ENCODE measurements at regions not wholly inside any gene's neighbourhood (a gene's known extent, or its start where the extent isn't known, plus 50 kb on each side); places are given as distances from the start of the nearest gene placed in this dataset.
"Not testable (repeated sequence)": the region's sequence is repeated elsewhere in the genome, so short reads cannot be mapped to it uniquely, and the experiment has no call there.

GRCh38 chr1:230565141-230565540 lies 77.1 kb upstream of the COG2 start:
- FAIRE-seq: no peak
- TF ChIP-seq POLR2A (IDR thresholded peaks at IDR 0.05; ENCODE audit: low read depth, low read length) (no peak), PAX5 (IDR thresholded peaks at IDR 0.05; ENCODE audit: insufficient read depth, low read length, severe bottlenecking) (no peak), POLR2AphosphoS5 (IDR thresholded peaks at IDR 0.05; ENCODE audit: low read depth, low read length) (no peak), TAF1 (IDR thresholded peaks at IDR 0.05; ENCODE audit: low read depth, low read length) (no peak)
- no peak for DNase-seq (ENCODE audit: insufficient read length, low spot score)

- no peak for TF ChIP-seq TAF1 (IDR thresholded peaks at IDR 0.05; ENCODE audit: low read depth, low read length)
- DNase-seq (ENCODE audit: insufficient read length, low spot score) (no peak), FAIRE-seq (no peak)
Measured at GRCh38 chr1:230563591-230563990, 78.7 kb upstream of the COG2 start.

GRCh38 chr1:230561570-230561969 lies 80.7 kb upstream of the COG2 start:
- FAIRE-seq (no peak), DNase-seq (ENCODE audit: insufficient read length, low spot score) (no peak)
- no peak for TF ChIP-seq TAF1 (IDR thresholded peaks at IDR 0.05; ENCODE audit: low read depth, low read length)
- TF ChIP-seq PAX5 (IDR thresholded peaks at IDR 0.05; ENCODE audit: insufficient read depth, low read length, severe bottlenecking): no peak
- no peak for TF ChIP-seq POLR2AphosphoS5 (IDR thresholded peaks at IDR 0.05; ENCODE audit: low read depth, low read length)
- TF ChIP-seq SPI1 (IDR thresholded peaks at IDR 0.05; ENCODE audit: low read depth, low read length): no peak
- TF ChIP-seq POLR2A (IDR thresholded peaks at IDR 0.05; ENCODE audit: low read depth, low read length): no peak
- no peak for TF ChIP-seq POU2F2 (IDR thresholded peaks at IDR 0.05; ENCODE audit: low read depth, low read length)

GRCh38 chr1:230558324-230558723 lies 84.0 kb upstream of the COG2 start:
- no peak for DNase-seq (ENCODE audit: insufficient read length, low spot score)
- TF ChIP-seq POU2F2 (IDR thresholded peaks at IDR 0.05; ENCODE audit: low read depth, low read length): no peak
- no peak for TF ChIP-seq POLR2A (IDR thresholded peaks at IDR 0.05; ENCODE audit: low read depth, low read length)
- TF ChIP-seq PAX5 (IDR thresholded peaks at IDR 0.05; ENCODE audit: insufficient read depth, low read length, severe bottlenecking): no peak
- TF ChIP-seq SPI1 (IDR thresholded peaks at IDR 0.05; ENCODE audit: low read depth, low read length): no peak
- TF ChIP-seq TAF1 (IDR thresholded peaks at IDR 0.05; ENCODE audit: low read depth, low read length): no peak
- no peak for TF ChIP-seq POLR2AphosphoS5 (IDR thresholded peaks at IDR 0.05; ENCODE audit: low read depth, low read length)
- FAIRE-seq: no peak

- DNase-seq (ENCODE audit: insufficient read length, low spot score) (no peak), FAIRE-seq (no peak)
- TF ChIP-seq POU2F2 (IDR thresholded peaks at IDR 0.05; ENCODE audit: low read depth, low read length): no peak
- no peak for TF ChIP-seq POLR2AphosphoS5 (IDR thresholded peaks at IDR 0.05; ENCODE audit: low read depth, low read length)
- TF ChIP-seq SPI1 (IDR thresholded peaks at IDR 0.05; ENCODE audit: low read depth, low read length): no peak
- TF ChIP-seq PAX5 (IDR thresholded peaks at IDR 0.05; ENCODE audit: insufficient read depth, low read length, severe bottlenecking): no peak
- TF ChIP-seq POLR2A (IDR thresholded peaks at IDR 0.05; ENCODE audit: low read depth, low read length): no peak
- TF ChIP-seq TAF1 (IDR thresholded peaks at IDR 0.05; ENCODE audit: low read depth, low read length): no peak
Measured at GRCh38 chr1:230556453-230556852, 85.8 kb upstream of the COG2 start.

- no peak for FAIRE-seq
- no peak for TF ChIP-seq POLR2AphosphoS5 (IDR thresholded peaks at IDR 0.05; ENCODE audit: low read depth, low read length)
- TF ChIP-seq POU2F2 (IDR thresholded peaks at IDR 0.05; ENCODE audit: low read depth, low read length): no peak
- no peak for TF ChIP-seq PAX5 (IDR thresholded peaks at IDR 0.05; ENCODE audit: insufficient read depth, low read length, severe bottlenecking)
- no peak for TF ChIP-seq SPI1 (IDR thresholded peaks at IDR 0.05; ENCODE audit: low read depth, low read length)
- no peak for TF ChIP-seq TAF1 (IDR thresholded peaks at IDR 0.05; ENCODE audit: low read depth, low read length)
- no peak for DNase-seq (ENCODE audit: insufficient read length, low spot score)
Measured at GRCh38 chr1:230555814-230556213, 86.5 kb upstream of the COG2 start.

GRCh38 chr1:230552880-230553279 lies 89.4 kb upstream of the COG2 start:
- TF ChIP-seq TAF1 (IDR thresholded peaks at IDR 0.05; ENCODE audit: low read depth, low read length): no peak
- no peak for TF ChIP-seq SPI1 (IDR thresholded peaks at IDR 0.05; ENCODE audit: low read depth, low read length)
- no peak for FAIRE-seq
- no peak for DNase-seq (ENCODE audit: insufficient read length, low spot score)

- DNase-seq (ENCODE audit: insufficient read length, low spot score); FAIRE-seq: not testable (repeated sequence)
Measured at GRCh38 chr1:230550945-230551344, 91.3 kb upstream of the COG2 start.

GRCh38 chr1:230550428-230550827 lies 91.9 kb upstream of the COG2 start:
- DNase-seq (ENCODE audit: insufficient read length, low spot score) (no peak), FAIRE-seq (no peak)
- no peak for TF ChIP-seq PAX5 (IDR thresholded peaks at IDR 0.05; ENCODE audit: insufficient read depth, low read length, severe bottlenecking)
- no peak for TF ChIP-seq POLR2A (IDR thresholded peaks at IDR 0.05; ENCODE audit: low read depth, low read length)
- no peak for TF ChIP-seq TAF1 (IDR thresholded peaks at IDR 0.05; ENCODE audit: low read depth, low read length)
- TF ChIP-seq POLR2AphosphoS5 (IDR thresholded peaks at IDR 0.05; ENCODE audit: low read depth, low read length): no peak
- TF ChIP-seq SPI1 (IDR thresholded peaks at IDR 0.05; ENCODE audit: low read depth, low read length): no peak
- TF ChIP-seq POU2F2 (IDR thresholded peaks at IDR 0.05; ENCODE audit: low read depth, low read length): no peak

GRCh38 chr1:230549625-230550024 lies 92.7 kb upstream of the COG2 start:
- DNase-seq (ENCODE audit: insufficient read length, low spot score) (no peak), FAIRE-seq (no peak)
- TF ChIP-seq SPI1 (IDR thresholded peaks at IDR 0.05; ENCODE audit: low read depth, low read length) (no peak), POLR2A (IDR thresholded peaks at IDR 0.05; ENCODE audit: low read depth, low read length) (no peak), POLR2AphosphoS5 (IDR thresholded peaks at IDR 0.05; ENCODE audit: low read depth, low read length) (no peak), TAF1 (IDR thresholded peaks at IDR 0.05; ENCODE audit: low read depth, low read length) (no peak), PAX5 (IDR thresholded peaks at IDR 0.05; ENCODE audit: insufficient read depth, low read length, severe bottlenecking) (no peak), POU2F2 (IDR thresholded peaks at IDR 0.05; ENCODE audit: low read depth, low read length) (no peak)

GRCh38 chr1:230548997-230549396 lies 93.3 kb upstream of the COG2 start:
- DNase-seq (ENCODE audit: insufficient read length, low spot score) (no peak), FAIRE-seq (no peak)
- TF ChIP-seq POLR2AphosphoS5 (IDR thresholded peaks at IDR 0.05; ENCODE audit: low read depth, low read length) (no peak), SPI1 (IDR thresholded peaks at IDR 0.05; ENCODE audit: low read depth, low read length) (no peak), POLR2A (IDR thresholded peaks at IDR 0.05; ENCODE audit: low read depth, low read length) (no peak), TAF1 (IDR thresholded peaks at IDR 0.05; ENCODE audit: low read depth, low read length) (no peak), POU2F2 (IDR thresholded peaks at IDR 0.05; ENCODE audit: low read depth, low read length) (no peak), PAX5 (IDR thresholded peaks at IDR 0.05; ENCODE audit: insufficient read depth, low read length, severe bottlenecking) (no peak)
